Left forelimb (tissue), 1 donor: ENCODE measurements at regions not wholly inside any gene's neighbourhood (a gene's known extent, or its start where the extent isn't known, plus 50 kb on each side); places are given as distances from the start of the nearest gene placed in this dataset.

Experiments
- DNase-seq: peaks from one replicate; pipeline ENCODE4 v3.0.0-alpha.2; 2018; ENCODE audit warnings: low spot score

GRCh38 chr2:41934329-41934958, 113.4 kb upstream of the PKDCC start:
- DNase-seq, result peak; percentile 74

DNA sequence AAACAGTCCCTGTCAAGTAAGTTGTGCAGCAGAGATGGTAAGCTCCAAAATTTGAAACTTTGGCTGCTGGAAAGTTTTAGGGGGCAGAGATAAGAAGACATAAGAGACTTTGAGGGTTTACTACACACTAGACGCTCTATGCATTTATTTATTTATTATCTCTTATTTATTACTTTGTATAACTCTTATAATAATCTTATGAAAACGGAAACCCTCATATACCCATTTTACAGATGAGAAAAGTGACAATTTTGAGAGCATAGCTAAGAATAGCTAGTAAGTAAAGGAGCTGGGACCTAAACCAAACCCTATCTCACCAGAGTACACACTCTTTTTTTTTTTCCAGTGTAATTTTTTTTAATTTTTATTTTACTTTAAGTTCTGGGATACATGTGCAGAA, 112.8 kb upstream of the PKDCC start:
- DNase-seq, result no peak

DNA sequence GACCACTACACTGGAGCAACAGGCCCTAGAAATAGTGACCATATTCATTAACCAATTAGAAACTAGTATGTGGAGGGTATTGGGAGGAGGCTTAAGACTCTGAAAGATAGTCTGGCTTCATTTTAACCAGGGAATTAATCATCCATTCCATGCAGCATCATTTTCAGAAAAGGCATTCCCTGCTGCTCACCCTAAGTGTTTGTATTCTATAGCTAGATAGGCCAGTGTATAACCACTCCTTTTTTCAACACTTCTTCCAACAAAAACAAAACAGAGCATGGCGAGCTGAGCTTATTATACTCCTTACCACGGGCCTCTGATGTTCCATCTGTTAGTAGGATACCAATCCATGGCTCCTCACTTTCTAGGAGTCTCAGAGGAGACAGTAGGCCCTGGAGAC, 112.0 kb upstream of the PKDCC start:
- no peak for DNase-seq

GRCh38 chr2:41936771-41937463, 110.9 kb upstream of the PKDCC start:
- peak; percentile 57 for DNase-seq

DNA sequence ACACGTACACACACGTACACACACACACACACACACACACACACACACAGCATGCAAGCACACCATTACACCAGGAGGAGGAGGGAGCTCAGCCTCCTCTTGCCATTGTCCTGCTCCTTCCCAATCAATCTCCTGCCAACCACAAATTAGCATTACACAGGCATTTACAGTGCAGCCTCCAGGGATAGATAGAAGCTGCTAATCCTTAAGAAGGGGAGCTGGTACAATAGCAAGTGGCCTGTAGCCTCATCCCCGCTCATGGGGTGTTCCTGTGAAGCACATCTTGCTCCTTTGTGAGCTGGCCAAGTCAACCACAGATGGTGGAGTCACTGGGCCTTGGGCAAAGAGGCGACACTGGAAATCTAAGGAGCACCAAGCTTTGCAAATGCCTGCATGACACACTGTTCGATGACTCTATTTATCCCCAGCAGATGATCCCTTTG, 110.3 kb upstream of the PKDCC start:
- DNase-seq, result peak; percentile 62

GRCh38 chr2:41937921-41938708, 109.7 kb upstream of the PKDCC start:
- peak; percentile 62 for DNase-seq

- DNase-seq, result peak; percentile 64
Observed at GRCh38 chr2:41940060-41940744, 107.6 kb upstream of the PKDCC start.

DNA sequence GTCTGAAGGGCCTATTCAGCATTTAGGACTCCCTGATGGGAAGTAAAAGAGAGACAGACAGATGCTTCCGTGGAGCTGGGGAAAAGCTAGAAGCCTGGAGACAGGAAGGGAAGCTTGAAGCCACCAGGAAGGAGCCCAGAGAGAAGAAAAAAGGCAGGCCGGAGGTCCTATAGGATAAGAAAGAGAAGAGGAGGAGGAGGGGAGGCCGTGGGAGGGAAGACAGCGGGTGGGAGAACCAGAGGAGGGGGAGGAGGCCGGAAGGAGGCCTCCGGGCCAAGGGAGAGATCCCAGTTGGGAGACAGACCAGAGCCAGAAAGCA, 107.1 kb upstream of the PKDCC start:
- peak; percentile 62 for DNase-seq

DNA sequence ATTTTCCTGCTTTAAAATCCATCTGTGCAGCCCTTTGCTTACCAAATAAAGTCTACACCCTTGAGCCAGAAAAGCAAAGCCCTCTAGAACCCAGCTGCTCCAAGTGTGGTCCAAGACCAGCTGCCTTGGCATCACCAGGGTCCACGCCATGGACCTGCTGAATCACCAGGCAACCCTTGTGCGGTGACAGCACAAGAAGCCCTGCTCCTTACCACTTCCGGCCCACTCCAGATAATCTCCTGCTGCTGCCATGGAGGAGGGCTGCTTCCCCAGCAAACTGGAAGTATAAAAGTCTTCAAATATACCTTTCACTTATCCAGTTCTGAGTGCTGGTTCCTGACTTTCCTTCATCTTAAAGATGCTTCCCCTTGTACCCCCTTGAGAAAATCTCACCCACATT, 106.0 kb upstream of the PKDCC start:
- peak; percentile 60 for DNase-seq

- DNase-seq, result no peak
Observed at GRCh38 chr2:41942278-41942677, 105.5 kb upstream of the PKDCC start.

DNA sequence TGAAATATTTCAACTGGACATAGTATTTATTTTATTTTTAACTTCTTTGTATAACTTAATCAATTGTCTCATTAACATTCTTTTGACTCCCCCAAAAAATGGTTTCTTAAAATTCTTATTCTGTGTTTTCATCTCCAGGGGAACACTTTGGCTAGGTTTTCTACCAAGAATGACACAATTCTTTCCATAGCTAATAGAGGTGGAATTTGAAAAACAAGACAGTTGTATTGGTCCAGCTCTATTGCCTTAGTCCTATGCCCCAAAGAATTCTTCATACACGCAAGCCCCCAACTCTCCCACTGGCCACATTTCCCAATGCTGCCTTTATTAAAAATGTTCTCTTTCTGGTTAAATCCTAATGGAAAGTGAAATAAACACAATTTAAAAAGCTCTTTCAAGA, 104.7 kb upstream of the PKDCC start:
- DNase-seq, result peak; percentile 34

DNA sequence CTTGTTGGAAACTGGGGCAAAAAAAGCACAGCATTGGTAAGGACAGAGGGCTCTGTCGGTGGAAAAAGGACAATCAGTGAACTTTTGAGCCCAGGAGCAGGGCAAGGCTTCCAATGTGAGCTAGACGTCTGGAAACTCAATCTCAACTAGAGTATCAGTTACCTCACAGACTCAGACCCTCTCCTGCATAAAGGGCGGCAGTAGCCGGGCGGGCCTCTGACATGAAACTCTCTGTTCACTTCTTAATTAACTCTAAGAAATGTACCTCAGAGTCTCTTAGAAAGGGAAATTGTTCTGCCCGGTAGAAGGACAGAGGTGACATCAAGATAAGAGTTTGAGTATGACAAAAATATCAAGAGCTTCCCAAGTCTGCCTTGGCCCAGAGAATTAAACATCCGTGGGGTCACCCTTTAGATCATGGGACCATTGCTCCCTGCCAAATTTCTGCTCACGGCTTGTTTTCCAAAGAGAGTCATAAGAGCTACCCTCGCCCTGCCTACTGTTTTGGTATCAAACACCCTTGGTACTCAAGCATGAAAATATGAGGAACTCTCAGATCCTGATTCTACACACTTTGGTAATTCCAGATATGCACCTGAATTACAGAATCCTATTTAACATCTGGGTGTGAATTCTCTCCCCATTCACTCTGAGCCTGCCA, 103.5 kb upstream of the PKDCC start:
- peak; percentile 47 for DNase-seq

- DNase-seq, result no peak
Observed at GRCh38 chr2:41947701-41948396, 100.0 kb upstream of the PKDCC start.

GRCh38 chr2:41948397-41948763, 99.4 kb upstream of the PKDCC start:
- DNase-seq, result no peak

GRCh38 chr2:41949091-41949882, 98.5 kb upstream of the PKDCC start:
- peak; percentile 5 for DNase-seq

- peak; percentile 17 for DNase-seq
Observed at GRCh38 chr2:41949883-41950665, 97.7 kb upstream of the PKDCC start.

DNA sequence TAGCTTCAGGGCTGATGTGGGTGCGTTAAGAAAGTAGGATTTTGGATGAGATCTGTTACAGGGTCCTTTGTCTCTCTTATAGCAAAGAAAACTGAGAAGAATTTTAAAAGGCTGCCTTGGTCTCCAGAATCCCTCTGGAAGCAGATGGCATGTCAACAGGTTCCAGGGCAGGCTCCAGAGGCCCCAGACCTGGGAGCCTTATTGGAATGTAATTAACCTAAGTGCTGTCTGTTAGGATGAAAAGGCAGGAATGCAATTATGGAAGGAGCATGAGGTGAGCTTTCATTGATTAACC, 97.2 kb upstream of the PKDCC start:
- no peak for DNase-seq

- peak; percentile 52 for DNase-seq
Observed at GRCh38 chr2:41954304-41955291, 93.2 kb upstream of the PKDCC start.
